Heart right ventricle (tissue), 16 donors: ENCODE measurements at regions not wholly inside any gene's neighbourhood (a gene's known extent, or its start where the extent isn't known, plus 50 kb on each side); places are given as distances from the start of the nearest gene placed in this dataset.
A peak's percentile ranks its signal among the peaks of the same experiment; 100 is the strongest.

Experiments
- ATAC-seq, 8 donors: fragments of 200-7000 bp; cut with Tn5 transposase; one replicate each; pipeline ENCODE4 v1.9.1; 2020; ENCODE audit warnings: mild to moderate bottlenecking in 8 of 8, moderate library complexity in 8 of 8, moderate number of reproducible peaks in 1 of 8
- DNase-seq, 2 donors: peaks; one replicate each; pipeline ENCODE4 v3.0.0-alpha.2; 2020
- H3K27ac ChIP-seq, 10 donors: fragments of 200-600 bp; sonication (generic) in 2 of 10; one replicate each; pipeline versions ENCODE4 v1.5.0 to v1.8.0; 2020 to 2022; ENCODE audit warnings: mild to moderate bottlenecking in 3 of 10
- H3K27me3 ChIP-seq, 7 donors: fragments of 200-600 bp; one replicate each; pipeline ENCODE4 v1.8.0; 2021 to 2022; ENCODE audit warnings: mild to moderate bottlenecking in 2 of 7
- H3K36me3 ChIP-seq, 9 donors: fragments of 200-600 bp; sonication (generic) in 1 of 9; one replicate each; pipeline versions ENCODE4 v1.5.0 to v1.8.0; 2020 to 2022; ENCODE audit warnings: mild to moderate bottlenecking in 2 of 9
- H3K4me1 ChIP-seq, 9 donors: fragments of 200-600 bp; sonication (generic) in 1 of 9; one replicate each; pipeline versions ENCODE4 v1.5.0 to v1.8.0; 2020 to 2022; ENCODE audit warnings: mild to moderate bottlenecking in 4 of 9
- H3K4me3 ChIP-seq, 10 donors: fragments of 200-600 bp; sonication (generic) in 2 of 10; one replicate each; pipeline versions ENCODE4 v1.5.0 to v1.8.0; 2020 to 2022; ENCODE audit warnings: mild to moderate bottlenecking in 7 of 10, moderate library complexity in 2 of 10
- H3K9me3 ChIP-seq, 11 donors: fragments of 200-600 bp in 10 of 11; sonication (generic) in 2 of 11; one replicate each; pipeline versions ENCODE4 v1.5.0 to v1.8.0; 2013 to 2022; ENCODE audit warnings: mild to moderate bottlenecking in 2 of 11, control low read depth in 1 of 11, moderate library complexity in 1 of 11
- WGBS, 2 donors: extraction: QIAGEN DNeasy Blood & Tissue Kit; methylation state at CpG; one replicate each; pipeline ENCODE4 v1.1.7; 2013; ENCODE audit warnings: inconsistent platforms in 1 of 2; 5-methylcytosine and 5-hydroxymethylcytosine counted together
- intact Hi-C, 10 donors: fragments of 100-400 bp; cut with DNase I; formaldehyde crosslinking; loops; one replicate each; pipeline versions ENCODE4 v1.11.1 to v1.14.2; 2022
- TF ChIP-seq, protein P1 (sequence below), 9 donors: fragments of 200-600 bp; sonication (generic) in 2 of 9; IDR thresholded peaks; one replicate each; pipeline versions ENCODE4 v1.5.0 to v1.8.0; 2021 to 2022; ENCODE audit warnings: antibody characterized with exemption in 9 of 9, mild to moderate bottlenecking in 5 of 9, moderate library complexity in 1 of 9
- donor health status: Arrhythmogenic right ventricular cardiomyopathy.
- donor health status: ischemic (EF 13 %, LVEDD 7.1; RV severe dilation, severe dysfunction).
- donor health status: healthy with polysubstance abuse.
- donor health status: DM: no; HTN: yes; CAD: no.
- donor health status: DM: no; HTN: no; CAD: no.
- donor health status: ischemic (EF 25% LVEDD 6.9; RV normal size, moderate dysfunction).
- donor health status: ischemic (EF 25% LVEDD 5.7; RV mildly dilated, moderate dysfunction).
- donor health status: healthy.
- donor health status: DM: yes; HTN: yes; CAD: no.
- donor health status: Ischemic cardiomyopathy.
- donor health status: ischemic (EF 35%, LVEDD 5.7; RV mildly dilated, moderate dysfunction).
- donor health status: nonischemic (EF 11% LVEDD 7.7; RV severe dilation, severe dysfunction).
- donor health status: DM: yes; HTN: yes; CAD: no.
- donor health status: PGD.
- donor health status: ischemic (EF 29% LVEDD 5.4; RV normal size, mild dysfunction).
- donor health status: nonischemic (EF 23%, LVEDD 6.1; RV moderate dilation, normal function).

DNA sequence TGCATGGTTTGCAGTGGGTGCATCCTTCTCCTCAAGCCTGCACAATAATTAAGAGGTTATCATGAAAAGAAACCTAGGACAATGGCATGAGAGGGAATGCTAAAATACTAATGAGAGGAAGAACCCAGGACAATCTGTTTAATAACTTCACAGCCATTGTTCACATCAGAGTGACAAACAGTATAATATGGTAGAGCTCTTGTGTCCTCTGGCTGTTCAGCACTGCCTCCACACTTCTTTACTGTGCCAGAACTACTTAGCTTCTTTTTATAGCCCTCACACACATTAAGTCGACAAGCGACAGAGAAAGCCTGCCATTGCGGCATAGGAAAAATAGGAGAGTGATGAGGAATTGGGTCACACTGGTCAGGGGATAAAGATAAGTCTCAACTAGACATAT, 65.0 kb upstream of the MEIS2 start:
- peak; percentile 63 to 93 (median 88) for ATAC-seq
- intact Hi-C loops: no loop called here
- WGBS, 2 donors: 53 to 60% methylated on average over 3 of the region's 3 CpGs
- Histone ChIP-seq H3K36me3 (no peaks in the 10 kb centered on the region), H3K27me3 (no peaks in the 10 kb centered on the region), H3K9me3 (peaks cover 0 to 4% (median 0%) of the 10 kb centered on the region in 11 donors), H3K4me1 (peaks cover 0 to 2% (median 0%) of the 10 kb centered on the region in 9 donors), H3K27ac (no peak overlapping the region), H3K4me3 (no peak overlapping the region)
- peak in 1 of 2 donors; percentile 6 for DNase-seq
- TF ChIP-seq, protein P1, sequence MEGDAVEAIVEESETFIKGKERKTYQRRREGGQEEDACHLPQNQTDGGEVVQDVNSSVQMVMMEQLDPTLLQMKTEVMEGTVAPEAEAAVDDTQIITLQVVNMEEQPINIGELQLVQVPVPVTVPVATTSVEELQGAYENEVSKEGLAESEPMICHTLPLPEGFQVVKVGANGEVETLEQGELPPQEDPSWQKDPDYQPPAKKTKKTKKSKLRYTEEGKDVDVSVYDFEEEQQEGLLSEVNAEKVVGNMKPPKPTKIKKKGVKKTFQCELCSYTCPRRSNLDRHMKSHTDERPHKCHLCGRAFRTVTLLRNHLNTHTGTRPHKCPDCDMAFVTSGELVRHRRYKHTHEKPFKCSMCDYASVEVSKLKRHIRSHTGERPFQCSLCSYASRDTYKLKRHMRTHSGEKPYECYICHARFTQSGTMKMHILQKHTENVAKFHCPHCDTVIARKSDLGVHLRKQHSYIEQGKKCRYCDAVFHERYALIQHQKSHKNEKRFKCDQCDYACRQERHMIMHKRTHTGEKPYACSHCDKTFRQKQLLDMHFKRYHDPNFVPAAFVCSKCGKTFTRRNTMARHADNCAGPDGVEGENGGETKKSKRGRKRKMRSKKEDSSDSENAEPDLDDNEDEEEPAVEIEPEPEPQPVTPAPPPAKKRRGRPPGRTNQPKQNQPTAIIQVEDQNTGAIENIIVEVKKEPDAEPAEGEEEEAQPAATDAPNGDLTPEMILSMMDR (IDR thresholded peaks at IDR 0.05): peak in 4 of 9 donors; percentile 10 to 36 (median 32)

DNA sequence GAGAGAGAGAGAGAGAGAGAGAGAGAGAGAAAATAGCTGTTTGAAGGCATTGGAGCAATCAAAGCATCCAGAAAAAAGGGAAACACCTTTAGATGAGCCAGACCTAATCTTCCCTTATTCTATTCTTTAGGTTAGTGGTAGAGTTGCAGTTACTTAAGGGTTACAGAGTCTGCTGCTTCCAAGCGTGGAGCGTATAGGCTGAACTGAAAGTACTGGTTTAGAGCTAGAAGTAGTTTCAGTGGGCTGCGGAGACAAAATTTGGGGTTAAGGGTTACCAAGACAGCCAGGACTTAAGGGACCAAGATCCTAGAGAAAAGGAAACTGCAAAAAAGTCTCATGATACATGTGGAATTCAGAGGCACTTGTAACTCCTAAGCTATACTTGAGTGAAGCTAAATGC, 66.1 kb upstream of the MEIS2 start:
- ATAC-seq (peak in 3 of 8 donors; percentile 24 to 59 (median 30)), DNase-seq (no peak)
- H3K4me1 ChIP-seq: peaks cover 0 to 2% (median 0%) of the 10 kb centered on the region in 9 donors
- intact Hi-C loops: no loop called here
- whole genome bisulfite sequencing, 2 donors: 31 to 52% methylated on average over 3 of the region's 3 CpGs
- no peak overlapping the region for H3K4me3 ChIP-seq
- H3K36me3 ChIP-seq: no peaks in the 10 kb centered on the region
- no peaks in the 10 kb centered on the region for H3K27me3 ChIP-seq
- peaks cover 0 to 4% (median 0%) of the 10 kb centered on the region in 11 donors for H3K9me3 ChIP-seq
- no peak overlapping the region for H3K27ac ChIP-seq
- TF ChIP-seq, protein P1 (IDR thresholded peaks at IDR 0.05): no peak

DNA sequence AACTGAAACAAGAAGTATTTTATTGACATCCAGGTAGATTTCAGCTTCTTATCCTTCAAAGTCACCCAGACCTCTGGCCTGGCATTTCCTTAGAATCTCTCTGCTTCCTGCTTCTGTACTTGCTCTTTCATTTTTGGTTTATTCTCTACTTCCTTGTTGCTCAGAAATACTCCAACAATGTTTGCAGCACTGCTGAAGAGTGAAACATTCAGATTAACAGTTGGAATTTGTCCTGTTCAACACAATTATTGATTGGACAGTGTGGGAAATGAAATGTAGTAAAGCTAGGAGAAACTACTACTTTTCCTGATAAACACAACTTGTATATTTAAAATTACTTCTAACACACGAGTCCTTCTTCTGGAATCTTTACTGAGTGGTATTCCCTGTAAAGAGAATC, 81.0 kb upstream of the MEIS2 start:
- Histone ChIP-seq H3K27me3 (no peaks in the 10 kb centered on the region), H3K4me1 (no peaks in the 10 kb centered on the region), H3K36me3 (no peaks in the 10 kb centered on the region), H3K4me3 (no peak overlapping the region), H3K9me3 (peaks cover 0 to 41% (median 14%) of the 10 kb centered on the region in 11 donors), H3K27ac (no peak overlapping the region)
- WGBS, 2 donors: 79 to 82% methylated on average over 1 of the region's 1 CpG
- ATAC-seq: no peak
- intact Hi-C loops: no loop called here
- TF ChIP-seq, protein P1 (IDR thresholded peaks at IDR 0.05): no peak
- no peak for DNase-seq

DNA sequence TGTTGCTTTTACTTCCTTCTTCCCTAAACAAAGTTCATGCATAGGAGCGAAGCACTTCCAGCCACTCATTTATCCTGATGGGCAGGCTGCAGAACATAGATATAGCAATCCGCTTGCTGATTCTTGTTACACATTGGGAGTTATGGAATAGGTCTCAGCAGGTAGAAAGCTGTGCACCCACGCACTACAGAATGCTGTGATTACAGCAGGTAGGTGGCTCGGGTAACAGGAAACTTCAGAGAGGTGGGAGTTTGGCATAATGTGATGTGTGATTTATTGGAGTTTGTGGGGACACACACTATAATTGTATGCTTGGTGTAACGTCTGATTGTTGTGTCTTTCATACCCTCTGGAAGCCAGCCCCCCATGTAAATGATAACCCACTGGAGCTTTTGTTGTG, 99.2 kb upstream of the MEIS2 start:
- no peaks in the 10 kb centered on the region for H3K4me1 ChIP-seq
- TF ChIP-seq, protein P1 (IDR thresholded peaks at IDR 0.05): no peak
- no peak overlapping the region for H3K27ac ChIP-seq
- 69 to 76% methylated on average over 5 of the region's 5 CpGs for WGBS, 2 donors
- intact Hi-C loops: no loop called here
- no peaks in the 10 kb centered on the region for H3K36me3 ChIP-seq
- DNase-seq (no peak), ATAC-seq (no peak)
- H3K4me3 ChIP-seq: no peak overlapping the region
- H3K9me3 ChIP-seq: no peaks in the 10 kb centered on the region
- H3K27me3 ChIP-seq: no peaks in the 10 kb centered on the region
